OCI-LY7 (cell line): ENCODE measurements at regions not wholly inside any gene's neighbourhood (a gene's known extent, or its start where the extent isn't known, plus 50 kb on each side); places are given as distances from the start of the nearest gene placed in this dataset.

Source experiments
- BruUV-seq: library from RNA; stranded (reverse); fragments of 400-500 nt; replicated peaks from 2 replicates; lab custom pipeline; 2021; lab: Mats Ljungman, UMichigan
- CTCF ChIA-PET: fragments of 300-600 bp; sonication (Branson Sonifier 250); formaldehyde crosslinking; loops from one replicate; lab custom pipeline; 2022; ENCODE audit warnings: antibody characterized with exemption; ENCODE audit not compliant: unreplicated experiment; lab: Charles Lee
- POLR2A ChIA-PET: fragments of 300-600 bp; sonication (Branson Sonifier 250); formaldehyde crosslinking; loops from one replicate; lab custom pipeline; 2022; ENCODE audit warnings: antibody characterized with exemption; lab: Charles Lee
- DNase-seq: peaks from one replicate; pipeline ENCODE4 v3.0.0-alpha.2; 2015; ENCODE audit warnings: low spot score
- H2AFZ ChIP-seq: fragments of 200-600 bp; sonication (generic), shearing (Covaris generic); 2 replicates; pipeline ENCODE4 v1.6.1; 2014; ENCODE audit warnings: mild to moderate bottlenecking, antibody characterized with exemption, low read length, moderate library complexity
- H3K27ac ChIP-seq: fragments of 200-600 bp; sonication (generic); 2 replicates; pipeline ENCODE4 v1.5.1; 2014; ENCODE audit warnings: mixed run types, low read depth, mild to moderate bottlenecking, moderate library complexity, low read length, inconsistent platforms; ENCODE audit not compliant: poor library complexity, severe bottlenecking
- H3K36me3 ChIP-seq: fragments of 200-600 bp; sonication (generic); 2 replicates; pipeline ENCODE4 v1.6.1; 2014; ENCODE audit warnings: mild to moderate bottlenecking, antibody characterized with exemption, low read length, moderate library complexity, mixed read lengths; ENCODE audit not compliant: insufficient read depth
- H3K4me1 ChIP-seq: fragments of 200-600 bp; sonication (generic); 2 replicates; pipeline ENCODE4 v1.5.1; 2014; ENCODE audit warnings: mild to moderate bottlenecking, low read length; ENCODE audit not compliant: insufficient read depth, poor library complexity, severe bottlenecking
- H3K4me2 ChIP-seq: fragments of 200-600 bp; sonication (generic); 2 replicates; pipeline ENCODE4 v1.6.1; 2014; ENCODE audit warnings: mild to moderate bottlenecking, low read length
- H3K4me3 ChIP-seq: fragments of 200-600 bp; sonication (generic); 2 replicates; pipeline ENCODE4 v1.5.1; 2014; ENCODE audit warnings: mild to moderate bottlenecking, low read depth, low read length; ENCODE audit not compliant: poor library complexity, severe bottlenecking
- H3K79me2 ChIP-seq: fragments of 200-600 bp; sonication (generic); 2 replicates; pipeline ENCODE4 v1.6.1; 2016; ENCODE audit warnings: low read depth, mild to moderate bottlenecking, low read length, moderate library complexity, mixed read lengths; ENCODE audit not compliant: insufficient read depth
- H3K9me2 ChIP-seq: fragments of 200-600 bp; sonication (generic); 2 replicates; pipeline ENCODE4 v1.6.1; 2016; ENCODE audit warnings: mild to moderate bottlenecking, low read length, mixed read lengths; ENCODE audit not compliant: insufficient read depth
- H3K9me3 ChIP-seq: fragments of 200-600 bp; sonication (generic); 2 replicates; pipeline ENCODE4 v1.6.1; 2014; ENCODE audit warnings: mild to moderate bottlenecking, mixed run types, low read length, mixed read lengths
- H4K20me1 ChIP-seq: fragments of 200-600 bp; sonication (generic); 2 replicates; pipeline ENCODE4 v1.6.1; 2014; ENCODE audit warnings: mild to moderate bottlenecking, antibody characterized with exemption, low read length, moderate library complexity, mixed read lengths; ENCODE audit not compliant: insufficient read depth
- EZH2phosphoT487 ChIP-seq: fragments of 200-600 bp; sonication (generic); IDR thresholded peaks from 2 replicates; pipeline ENCODE4 v1.6.1; 2018; ENCODE audit warnings: low read depth, borderline replicate concordance, mild to moderate bottlenecking, mixed run types, antibody characterized with exemption, low read length, moderate library complexity, mixed read lengths
- intact Hi-C: fragments of 100-400 bp; cut with micrococcal nuclease; formaldehyde crosslinking; loops from one replicate; pipeline ENCODE4 v1.10.0; 2022; ENCODE audit not compliant: unreplicated experiment
- TF ChIP-seq, protein P1 (sequence below): fragments of 200-600 bp; sonication (generic); conservative IDR thresholded peaks from 2 replicates; pipeline ENCODE4 v1.5.1; 2014; ENCODE audit warnings: mild to moderate bottlenecking, antibody characterized with exemption, low read length, moderate library complexity, mixed read lengths

DNA sequence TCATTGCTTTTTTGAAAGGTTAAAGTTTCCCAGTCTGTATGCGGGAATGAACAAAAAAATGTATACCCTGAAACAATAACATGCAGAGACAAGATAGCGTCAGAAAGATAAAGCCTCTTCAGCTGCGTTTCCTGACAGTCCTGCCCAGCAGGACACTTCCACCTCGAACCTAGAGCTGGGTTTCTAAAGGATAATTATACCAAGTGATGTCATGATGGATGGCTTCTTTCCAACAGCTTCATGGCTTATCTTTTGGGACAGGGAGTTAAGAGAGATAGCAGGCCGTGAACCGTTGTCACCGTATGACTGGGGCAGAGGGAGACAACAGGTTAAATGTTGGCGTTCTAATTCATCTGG is 267.6 kb upstream of the SGK1 start:
- H4K20me1 ChIP-seq: no peaks in the 10 kb centered on the region
- no peak overlapping the region for H3K27ac ChIP-seq
- no peak for DNase-seq
- no TSS peak for BruUV-seq
- intact Hi-C loops: no loop called here
- no peaks in the 10 kb centered on the region for H3K9me3 ChIP-seq
- H3K4me1 ChIP-seq: no peaks in the 10 kb centered on the region
- no peak for TF ChIP-seq EZH2phosphoT487
- TF ChIP-seq, protein P1, sequence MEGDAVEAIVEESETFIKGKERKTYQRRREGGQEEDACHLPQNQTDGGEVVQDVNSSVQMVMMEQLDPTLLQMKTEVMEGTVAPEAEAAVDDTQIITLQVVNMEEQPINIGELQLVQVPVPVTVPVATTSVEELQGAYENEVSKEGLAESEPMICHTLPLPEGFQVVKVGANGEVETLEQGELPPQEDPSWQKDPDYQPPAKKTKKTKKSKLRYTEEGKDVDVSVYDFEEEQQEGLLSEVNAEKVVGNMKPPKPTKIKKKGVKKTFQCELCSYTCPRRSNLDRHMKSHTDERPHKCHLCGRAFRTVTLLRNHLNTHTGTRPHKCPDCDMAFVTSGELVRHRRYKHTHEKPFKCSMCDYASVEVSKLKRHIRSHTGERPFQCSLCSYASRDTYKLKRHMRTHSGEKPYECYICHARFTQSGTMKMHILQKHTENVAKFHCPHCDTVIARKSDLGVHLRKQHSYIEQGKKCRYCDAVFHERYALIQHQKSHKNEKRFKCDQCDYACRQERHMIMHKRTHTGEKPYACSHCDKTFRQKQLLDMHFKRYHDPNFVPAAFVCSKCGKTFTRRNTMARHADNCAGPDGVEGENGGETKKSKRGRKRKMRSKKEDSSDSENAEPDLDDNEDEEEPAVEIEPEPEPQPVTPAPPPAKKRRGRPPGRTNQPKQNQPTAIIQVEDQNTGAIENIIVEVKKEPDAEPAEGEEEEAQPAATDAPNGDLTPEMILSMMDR: no peak
- ChIA-PET CTCF (no interaction called here), POLR2A (no interaction called here)
- no peak overlapping the region for H2AFZ ChIP-seq
- no peaks in the 10 kb centered on the region for H3K36me3 ChIP-seq
- no peak overlapping the region for H3K4me3 ChIP-seq
- H3K9me2 ChIP-seq: no peaks in the 10 kb centered on the region
- H3K79me2 ChIP-seq: no peaks in the 10 kb centered on the region
- no peak overlapping the region for H3K4me2 ChIP-seq

DNA sequence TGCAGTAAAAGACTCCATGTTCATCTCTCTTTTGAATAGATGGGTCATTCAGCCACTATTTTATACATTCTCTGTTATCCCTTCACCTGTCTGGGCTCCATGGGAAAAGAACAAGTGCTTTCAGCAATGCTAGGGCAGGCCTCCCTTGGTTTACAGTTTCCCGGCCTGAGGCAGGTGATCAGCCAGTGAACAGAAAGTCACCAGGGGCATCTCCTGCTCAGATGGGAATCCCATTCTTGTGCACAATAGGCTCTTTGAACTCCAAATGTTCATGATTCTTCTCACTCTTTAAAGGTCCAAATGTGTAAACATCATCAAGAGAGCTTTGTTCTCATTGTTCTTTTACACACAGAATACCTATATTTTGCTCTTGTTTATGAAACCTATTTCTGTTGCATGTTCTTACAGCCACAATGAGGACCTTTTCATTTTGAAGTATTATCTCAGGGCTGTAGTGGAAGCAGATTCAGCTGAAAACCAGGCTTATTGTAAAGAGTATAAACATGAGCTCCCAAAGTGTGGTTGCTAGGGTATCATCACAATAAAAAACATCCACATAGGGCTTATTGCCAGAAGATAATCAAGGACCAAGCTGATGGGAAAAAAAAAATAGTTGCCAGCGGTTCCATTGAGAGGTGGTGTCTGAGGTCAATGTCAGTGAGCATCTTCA is 267.1 kb upstream of the SGK1 start:
- no peaks in the 10 kb centered on the region for H3K79me2 ChIP-seq
- no TSS peak for BruUV-seq
- CTCF ChIA-PET: no interaction called here
- DNase-seq: no peak
- POLR2A ChIA-PET: interaction anchor here (1.0 kb wide), 1 partner anchor 23 kb away, joined by 5 read pairs; no protein-coding TSS in a partner anchor
- no peak overlapping the region for H2AFZ ChIP-seq
- H3K9me3 ChIP-seq: no peaks in the 10 kb centered on the region
- no peaks in the 10 kb centered on the region for H3K4me1 ChIP-seq
- TF ChIP-seq, protein P1: no peak
- TF ChIP-seq EZH2phosphoT487: no peak
- H3K4me2 ChIP-seq: no peak overlapping the region
- no peak overlapping the region for H3K4me3 ChIP-seq
- H3K9me2 ChIP-seq: no peaks in the 10 kb centered on the region
- no peaks in the 10 kb centered on the region for H4K20me1 ChIP-seq
- H3K36me3 ChIP-seq: no peaks in the 10 kb centered on the region
- no peak overlapping the region for H3K27ac ChIP-seq
- intact Hi-C loops: no loop called here

DNA sequence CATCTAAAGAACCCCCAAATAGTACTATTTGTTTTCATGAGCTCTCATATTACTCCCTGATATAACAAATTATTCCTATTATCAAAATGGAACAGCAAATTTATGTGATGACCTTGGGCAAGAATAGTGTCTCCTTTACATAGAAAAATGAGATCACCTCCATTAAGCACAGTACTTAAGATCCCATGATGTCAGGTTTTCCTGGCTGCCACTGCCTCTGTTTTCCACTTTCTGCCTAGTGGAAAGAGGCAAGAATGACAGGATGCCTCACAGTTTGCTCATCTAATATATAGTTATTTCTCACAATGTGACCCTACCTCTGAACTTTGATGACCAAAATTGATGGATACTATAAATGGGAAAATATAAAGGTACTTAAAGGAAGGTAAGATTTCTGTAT is 260.1 kb upstream of the SGK1 start:
- H3K4me3 ChIP-seq: no peak overlapping the region
- H3K4me1 ChIP-seq: no peaks in the 10 kb centered on the region
- no peak overlapping the region for H3K27ac ChIP-seq
- no peak overlapping the region for H2AFZ ChIP-seq
- H3K9me3 ChIP-seq: no peaks in the 10 kb centered on the region
- H3K36me3 ChIP-seq: no peaks in the 10 kb centered on the region
- no peak for DNase-seq
- no peaks in the 10 kb centered on the region for H3K9me2 ChIP-seq
- H3K4me2 ChIP-seq: no peak overlapping the region
- H4K20me1 ChIP-seq: no peaks in the 10 kb centered on the region
- H3K79me2 ChIP-seq: no peaks in the 10 kb centered on the region
- no TSS peak for BruUV-seq
- CTCF ChIA-PET: no interaction called here
- TF ChIP-seq EZH2phosphoT487: no peak
- TF ChIP-seq, protein P1: no peak
- intact Hi-C loops: no loop called here
- POLR2A ChIA-PET: interaction anchor here (0.6 kb wide), 1 partner anchor 64 kb away, joined by 3 read pairs; no protein-coding TSS in a partner anchor
